Mesothelial cell of epicardium (in vitro differentiated cells): ENCODE measurements at regions not wholly inside any gene's neighbourhood (a gene's known extent, or its start where the extent isn't known, plus 50 kb on each side); places are given as distances from the start of the nearest gene placed in this dataset.

Experiments used
- DNase-seq, 2 experiments: peaks; one replicate each; pipeline ENCODE4 v3.0.0; 2021; ENCODE audit warnings: low spot score in 2 of 2; ENCODE audit not compliant: unreplicated experiment in 2 of 2
- H3K27ac Mint-ChIP-seq: 2 replicates; pipeline ENCODE4 v1.8.0; 2021; ENCODE audit warnings: mixed read lengths
- H3K27me3 Mint-ChIP-seq: 2 replicates; pipeline ENCODE4 v1.8.0; 2021; ENCODE audit warnings: low read depth, mixed read lengths
- H3K36me3 Mint-ChIP-seq: 2 replicates; pipeline ENCODE4 v1.8.0; 2021; ENCODE audit warnings: mixed read lengths
- H3K4me1 Mint-ChIP-seq: 2 replicates; pipeline ENCODE4 v1.8.0; 2021; ENCODE audit warnings: mixed read lengths
- H3K4me3 Mint-ChIP-seq: 2 replicates; pipeline ENCODE4 v1.8.0; 2021; ENCODE audit warnings: mild to moderate bottlenecking, moderate library complexity, mixed read lengths
- H3K9me3 Mint-ChIP-seq: 2 replicates; pipeline ENCODE4 v1.8.0; 2021; ENCODE audit warnings: mixed read lengths
- TF ChIP-seq, protein P1 (sequence below): fragments of 200-600 bp; sonication (generic); IDR thresholded peaks from one replicate; pipeline ENCODE4 v1.5.0; 2021; ENCODE audit warnings: antibody characterized with exemption; ENCODE audit not compliant: unreplicated experiment

DNA sequence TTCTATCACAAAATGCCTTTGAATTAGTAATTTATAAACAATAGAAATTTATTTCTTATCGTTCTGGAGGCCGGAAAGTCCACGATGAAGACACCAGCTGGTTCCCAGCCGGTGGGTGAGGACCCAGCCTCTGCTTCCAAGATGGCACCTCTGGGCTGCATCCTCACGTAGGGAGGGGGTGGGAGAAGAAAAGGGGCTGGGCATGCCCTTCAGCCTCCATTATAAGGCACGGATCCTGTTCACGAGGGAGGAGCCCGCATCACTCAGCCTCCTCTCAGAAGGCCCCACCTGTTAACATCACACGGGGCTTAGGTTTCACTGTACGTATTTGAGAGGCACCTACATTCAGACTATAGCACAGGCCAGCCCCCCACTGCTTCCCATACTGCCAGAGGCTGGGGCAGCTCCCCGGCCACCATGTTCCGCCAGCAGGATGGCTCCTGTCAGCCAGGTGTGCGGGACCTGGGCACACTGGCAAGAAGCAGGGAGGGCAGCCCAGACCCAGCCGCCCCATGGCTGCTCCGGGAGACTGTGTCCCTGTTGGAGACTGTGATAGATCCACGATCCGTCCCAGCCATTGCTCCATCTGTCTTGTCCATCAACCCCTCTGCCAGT, 131.6 kb downstream of the SOX1 start:
- no peaks in the 10 kb centered on the region for H3K36me3 Mint-ChIP-seq
- H3K9me3 Mint-ChIP-seq: no peaks in the 10 kb centered on the region
- H3K27me3 Mint-ChIP-seq: peaks cover 66% of the 10 kb centered on the region
- DNase-seq: peak in 1 of 2 experiments; percentile 16
- H3K27ac Mint-ChIP-seq: no peak overlapping the region
- H3K4me3 Mint-ChIP-seq: no peak overlapping the region
- H3K4me1 Mint-ChIP-seq: no peaks in the 10 kb centered on the region
- TF ChIP-seq, protein P1, sequence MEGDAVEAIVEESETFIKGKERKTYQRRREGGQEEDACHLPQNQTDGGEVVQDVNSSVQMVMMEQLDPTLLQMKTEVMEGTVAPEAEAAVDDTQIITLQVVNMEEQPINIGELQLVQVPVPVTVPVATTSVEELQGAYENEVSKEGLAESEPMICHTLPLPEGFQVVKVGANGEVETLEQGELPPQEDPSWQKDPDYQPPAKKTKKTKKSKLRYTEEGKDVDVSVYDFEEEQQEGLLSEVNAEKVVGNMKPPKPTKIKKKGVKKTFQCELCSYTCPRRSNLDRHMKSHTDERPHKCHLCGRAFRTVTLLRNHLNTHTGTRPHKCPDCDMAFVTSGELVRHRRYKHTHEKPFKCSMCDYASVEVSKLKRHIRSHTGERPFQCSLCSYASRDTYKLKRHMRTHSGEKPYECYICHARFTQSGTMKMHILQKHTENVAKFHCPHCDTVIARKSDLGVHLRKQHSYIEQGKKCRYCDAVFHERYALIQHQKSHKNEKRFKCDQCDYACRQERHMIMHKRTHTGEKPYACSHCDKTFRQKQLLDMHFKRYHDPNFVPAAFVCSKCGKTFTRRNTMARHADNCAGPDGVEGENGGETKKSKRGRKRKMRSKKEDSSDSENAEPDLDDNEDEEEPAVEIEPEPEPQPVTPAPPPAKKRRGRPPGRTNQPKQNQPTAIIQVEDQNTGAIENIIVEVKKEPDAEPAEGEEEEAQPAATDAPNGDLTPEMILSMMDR: no peak

DNA sequence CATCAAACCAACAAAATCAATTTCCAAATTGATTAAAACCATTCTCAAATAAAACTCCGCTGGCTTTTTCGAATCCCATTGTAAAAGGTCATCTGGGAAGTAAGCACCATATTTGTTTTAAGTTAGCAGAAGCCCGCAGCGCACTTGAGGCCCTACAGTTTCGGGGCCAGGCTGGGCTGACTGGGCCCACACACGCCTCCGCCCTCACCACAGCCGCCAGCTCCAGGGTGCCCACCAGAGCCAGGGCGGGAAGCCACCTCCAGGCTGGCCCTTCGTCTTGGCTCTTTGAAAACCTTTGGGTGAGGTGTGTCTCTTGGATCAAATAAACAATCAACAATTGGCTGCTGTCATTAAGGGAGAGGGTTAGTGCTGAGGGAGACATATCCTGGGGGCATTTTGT, 133.3 kb downstream of the SOX1 start:
- Mint-ChIP-seq H3K27ac (no peak overlapping the region), H3K36me3 (no peaks in the 10 kb centered on the region), H3K27me3 (peaks cover 70% of the 10 kb centered on the region), H3K9me3 (no peaks in the 10 kb centered on the region), H3K4me3 (no peak overlapping the region), H3K4me1 (no peaks in the 10 kb centered on the region)
- DNase-seq: no peak
- TF ChIP-seq, protein P1: no peak

DNA sequence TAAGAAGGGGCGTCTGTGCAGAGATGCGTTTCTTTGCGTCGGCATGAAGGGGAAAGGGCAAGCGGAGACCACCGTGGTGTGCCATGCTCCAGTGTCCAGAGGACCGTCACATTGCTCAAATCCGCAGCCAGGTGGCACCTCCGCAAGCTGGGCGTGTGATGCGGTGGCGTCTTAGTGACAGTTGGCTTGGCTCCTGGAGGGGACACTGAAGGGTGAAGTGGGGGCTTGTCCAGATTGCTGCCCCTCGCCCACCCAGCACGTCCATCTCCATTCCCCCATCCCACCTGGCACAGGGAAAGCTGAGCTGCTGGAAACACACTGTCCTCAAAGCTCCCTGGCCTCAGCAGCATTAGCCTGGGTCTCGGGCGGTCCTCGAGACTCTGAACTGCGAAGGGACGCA, 135.3 kb downstream of the SOX1 start:
- H3K27ac Mint-ChIP-seq: no peak overlapping the region
- TF ChIP-seq, protein P1: no peak
- H3K27me3 Mint-ChIP-seq: peaks cover 79% of the 10 kb centered on the region
- H3K4me1 Mint-ChIP-seq: no peaks in the 10 kb centered on the region
- H3K36me3 Mint-ChIP-seq: no peaks in the 10 kb centered on the region
- no peak overlapping the region for H3K4me3 Mint-ChIP-seq
- no peak for DNase-seq
- H3K9me3 Mint-ChIP-seq: no peaks in the 10 kb centered on the region

DNA sequence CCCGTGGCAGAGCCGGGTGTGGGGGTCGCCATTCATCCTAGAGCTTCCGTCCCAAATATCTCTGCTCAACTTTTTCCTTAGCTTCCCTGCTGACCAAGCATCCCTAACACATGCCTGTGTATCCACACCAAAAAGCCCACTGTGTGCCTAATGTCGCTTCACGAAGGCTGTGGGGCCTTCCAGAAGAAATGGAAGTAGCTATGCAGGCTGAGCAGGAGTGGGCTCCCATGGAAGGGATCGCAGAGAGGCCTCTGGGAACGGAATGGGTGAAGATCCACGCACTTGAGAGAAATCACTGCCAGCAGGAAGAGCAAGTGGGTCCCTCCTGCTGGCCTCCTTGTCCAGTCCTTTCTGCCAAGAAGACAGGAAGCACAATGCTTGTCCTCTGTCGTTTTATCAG, 136.0 kb downstream of the SOX1 start:
- H3K4me3 Mint-ChIP-seq: no peak overlapping the region
- TF ChIP-seq, protein P1: no peak
- H3K9me3 Mint-ChIP-seq: no peaks in the 10 kb centered on the region
- peaks cover 79% of the 10 kb centered on the region for H3K27me3 Mint-ChIP-seq
- H3K27ac Mint-ChIP-seq: no peak overlapping the region
- no peak for DNase-seq
- H3K4me1 Mint-ChIP-seq: no peaks in the 10 kb centered on the region
- H3K36me3 Mint-ChIP-seq: no peaks in the 10 kb centered on the region

DNA sequence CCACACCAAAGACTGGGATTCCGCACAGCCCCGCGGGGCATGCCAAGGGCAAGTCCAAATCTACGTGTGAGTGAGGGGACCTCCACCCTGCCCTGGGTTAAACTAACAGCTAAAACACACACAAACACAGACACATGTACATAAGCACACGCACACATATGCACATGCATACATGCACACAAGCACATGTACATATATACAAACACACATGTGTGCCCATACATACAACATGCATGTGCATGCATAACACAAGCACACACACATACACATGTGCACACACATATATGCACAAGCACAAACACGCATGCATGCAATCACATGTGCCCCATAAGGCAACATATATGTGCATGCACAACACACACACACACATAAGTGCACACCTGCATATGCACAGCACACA, 136.7 kb downstream of the SOX1 start:
- Mint-ChIP-seq H3K4me3 (no peak overlapping the region), H3K36me3 (no peaks in the 10 kb centered on the region), H3K4me1 (no peaks in the 10 kb centered on the region), H3K9me3 (no peaks in the 10 kb centered on the region), H3K27me3 (peaks cover 80% of the 10 kb centered on the region), H3K27ac (no peak overlapping the region)
- DNase-seq: no peak
- TF ChIP-seq, protein P1: no peak
